Prostate gland (tissue), 2 donors: ENCODE measurements at regions not wholly inside any gene's neighbourhood (a gene's known extent, or its start where the extent isn't known, plus 50 kb on each side); places are given as distances from the start of the nearest gene placed in this dataset.

ENCODE experiments used
- DNase-seq: peaks from one replicate; pipeline ENCODE4 v3.0.0-alpha.2; 2019; ENCODE audit warnings: low spot score
- H3K27ac ChIP-seq, 2 donors: fragments of 200-600 bp; sonication (generic); 2 replicates each; pipeline ENCODE4 v1.5.1; 2017 to 2019
- H3K27me3 ChIP-seq: fragments of 200-600 bp; sonication (generic); replicated peaks from 2 replicates; pipeline ENCODE4 v1.5.1; 2019; ENCODE audit not compliant: insufficient read depth
- H3K36me3 ChIP-seq, 2 donors: fragments of 200-600 bp; sonication (generic); 1 replicate in 1 of 2; 2 replicates in 1 of 2; pipeline versions ENCODE4 v1.5.1 to v1.8.1; 2017 to 2019
- H3K4me1 ChIP-seq: fragments of 200-600 bp; sonication (generic); replicated peaks from 2 replicates; pipeline ENCODE4 v1.5.1; 2019
- H3K4me3 ChIP-seq, 2 donors: fragments of 200-600 bp; sonication (generic); 2 replicates each; pipeline ENCODE4 v1.5.1; 2017 to 2019
- H3K9me3 ChIP-seq: fragments of 200-600 bp; sonication (generic); 2 replicates; pipeline ENCODE4 v1.5.1; 2017
- CTCF ChIP-seq, 4 experiments: fragments of 200-600 bp in 2 of 4; fragments of 450-650 bp in 2 of 4; sonication (generic) in 2 of 4; IDR thresholded peaks; 1 replicate in 3 of 4; 2 replicates in 1 of 4; pipeline ENCODE4 v1.5.1; 2016 to 2019; ENCODE audit warnings: antibody characterized with exemption in 4 of 4, mild to moderate bottlenecking in 2 of 4, moderate library complexity in 2 of 4
- POLR2A ChIP-seq: fragments of 450-650 bp; IDR thresholded peaks from one replicate; pipeline ENCODE4 v1.6.1; 2016; ENCODE audit warnings: antibody characterized with exemption, mild to moderate bottlenecking
- POLR2AphosphoS5 ChIP-seq: sonication (generic); formaldehyde crosslinking; IDR thresholded peaks from one replicate; pipeline ENCODE4 v1.6.1; 2017; ENCODE audit warnings: antibody characterized with exemption
- WGBS: methylation state at CpG from one replicate; pipeline ENCODE4 v1.1.5; 2018; 5-methylcytosine and 5-hydroxymethylcytosine counted together
- intact Hi-C: fragments of 100-400 bp; cut with DNase I; formaldehyde crosslinking; loops from one replicate; pipeline ENCODE4 v1.14.2; 2022

- Histone ChIP-seq H3K27me3 (peaks cover 11% of the 10 kb centered on the region), H3K9me3 (no peaks in the 10 kb centered on the region), H3K4me3 (peak overlapping the region; percentile 12 to 22), H3K4me1 (peaks cover 9% of the 10 kb centered on the region), H3K36me3 (no peaks in the 10 kb centered on the region), H3K27ac (no peak overlapping the region)
- intact Hi-C loops: no loop called here
- under 1% methylated on average over 32 of the region's 81 CpGs for WGBS
- no peak for DNase-seq
- no peak for TF ChIP-seq POLR2A
- TF ChIP-seq POLR2AphosphoS5: no peak
- TF ChIP-seq CTCF (IDR thresholded peaks at IDR 0.05): no peak
Measured at GRCh38 chr1:58249737-58250586, 296.6 kb downstream of the OMA1 start.

- 2% methylated on average over 14 of the region's 14 CpGs for WGBS
- H3K27me3 ChIP-seq: peaks cover 11% of the 10 kb centered on the region
- intact Hi-C loops: no loop called here
Measured at GRCh38 chr1:58249388-58249736, 297.2 kb downstream of the OMA1 start.

GRCh38 chr1:58248791-58249190 is 297.7 kb downstream of the OMA1 start:
- TF ChIP-seq POLR2A: no peak
- no peak for TF ChIP-seq POLR2AphosphoS5
- no peak for TF ChIP-seq CTCF (IDR thresholded peaks at IDR 0.05)
- DNase-seq: no peak
- Histone ChIP-seq H3K9me3 (no peaks in the 10 kb centered on the region), H3K4me1 (peaks cover 9% of the 10 kb centered on the region), H3K36me3 (no peaks in the 10 kb centered on the region), H3K27me3 (peaks cover 11% of the 10 kb centered on the region), H3K4me3 (no peak overlapping the region), H3K27ac (no peak overlapping the region)
- intact Hi-C loops: no loop called here
- WGBS: 5% methylated on average over 11 of the region's 11 CpGs

More at GRCh38 chr1:58249388-58249736, 297.2 kb downstream of the OMA1 start:
- H3K4me3 ChIP-seq: peak overlapping the region; percentile 12 to 22
- H3K4me1 ChIP-seq: peaks cover 9% of the 10 kb centered on the region
- TF ChIP-seq POLR2AphosphoS5 (no peak), CTCF (IDR thresholded peaks at IDR 0.05) (no peak), POLR2A (no peak)
- no peaks in the 10 kb centered on the region for H3K36me3 ChIP-seq
- no peak for DNase-seq
- H3K9me3 ChIP-seq: no peaks in the 10 kb centered on the region
- H3K27ac ChIP-seq: no peak overlapping the region

- H3K4me1 ChIP-seq: peaks cover 9% of the 10 kb centered on the region
- no peak for TF ChIP-seq CTCF (IDR thresholded peaks at IDR 0.05)
- TF ChIP-seq POLR2A: no peak
- TF ChIP-seq POLR2AphosphoS5: no peak
- intact Hi-C loops: no loop called here
- DNase-seq: no peak
- peaks cover 11% of the 10 kb centered on the region for H3K27me3 ChIP-seq
- no peak overlapping the region for H3K4me3 ChIP-seq
- WGBS: 20% methylated on average over 5 of the region's 5 CpGs
- no peaks in the 10 kb centered on the region for H3K36me3 ChIP-seq
- no peak overlapping the region for H3K27ac ChIP-seq
- H3K9me3 ChIP-seq: no peaks in the 10 kb centered on the region
Measured at GRCh38 chr1:58248072-58248471, 298.5 kb downstream of the OMA1 start.

- H3K4me1 ChIP-seq: peaks cover 9% of the 10 kb centered on the region
- no peak for TF ChIP-seq POLR2AphosphoS5
- TF ChIP-seq POLR2A: no peak
- TF ChIP-seq CTCF (IDR thresholded peaks at IDR 0.05): no peak
- H3K27me3 ChIP-seq: peaks cover 11% of the 10 kb centered on the region
- intact Hi-C loops: no loop called here
- H3K36me3 ChIP-seq: no peaks in the 10 kb centered on the region
- H3K4me3 ChIP-seq: no peak overlapping the region
- no peak for DNase-seq
- H3K27ac ChIP-seq: no peak overlapping the region
- H3K9me3 ChIP-seq: no peaks in the 10 kb centered on the region
- WGBS: 95% methylated on average over 4 of the region's 4 CpGs
Measured at GRCh38 chr1:58246549-58246948, 300.0 kb downstream of the OMA1 start.
